Caco-2 (cell line): ENCODE measurements at regions not wholly inside any gene's neighbourhood (a gene's known extent, or its start where the extent isn't known, plus 50 kb on each side); places are given as distances from the start of the nearest gene placed in this dataset.

Experiments
- BruUV-seq: library from RNA; stranded (reverse); fragments of 400-500 nt; replicated peaks from 2 replicates; lab custom pipeline; 2021; lab: Mats Ljungman, UMichigan
- CTCF ChIA-PET: fragments of 300-600 bp; sonication (Branson Sonifier 250); formaldehyde crosslinking; loops from one replicate; lab custom pipeline; 2022; ENCODE audit warnings: antibody characterized with exemption; lab: Charles Lee
- POLR2A ChIA-PET: fragments of 300-600 bp; sonication (Branson Sonifier 250); formaldehyde crosslinking; loops from one replicate; lab custom pipeline; 2022; ENCODE audit warnings: antibody characterized with exemption; lab: Charles Lee
- DNase-seq, 2 experiments: peaks; one replicate each; pipeline versions ENCODE4 v3.0.0 to v3.0.0-alpha.2; 2020 to 2022
- H3K27me3 ChIP-seq: replicated peaks from 2 replicates; pipeline ENCODE4 v1.6.0; 2011; ENCODE audit warnings: low read length; ENCODE audit not compliant: control insufficient read depth, insufficient read depth
- H3K36me3 ChIP-seq: 2 replicates; pipeline ENCODE4 v1.5.1; 2011; ENCODE audit warnings: low read length; ENCODE audit not compliant: control insufficient read depth, insufficient read depth
- H3K4me1 ChIP-seq: fragments of 250-450 bp; sonication (Bioruptor Pico); 2 replicates; pipeline ENCODE4 v1.5.1; 2020; ENCODE audit warnings: mild to moderate bottlenecking
- H3K4me3 ChIP-seq: 2 replicates; pipeline ENCODE4 v1.5.1; 2011; ENCODE audit warnings: low read depth, mild to moderate bottlenecking, control low read depth, low read length
- H3K9me3 ChIP-seq: fragments of 250-450 bp; sonication (Bioruptor Pico); 2 replicates; pipeline ENCODE4 v1.5.1; 2020; ENCODE audit warnings: mild to moderate bottlenecking, moderate library complexity
- H3K27ac Mint-ChIP-seq: one replicate; pipeline ENCODE4 v1.8.0; 2022; ENCODE audit warnings: mixed read lengths; ENCODE audit not compliant: unreplicated experiment
- H3K27me3 Mint-ChIP-seq: one replicate; pipeline ENCODE4 v1.8.0; 2022; ENCODE audit warnings: mixed read lengths; ENCODE audit not compliant: insufficient read depth, unreplicated experiment
- H3K36me3 Mint-ChIP-seq: one replicate; pipeline ENCODE4 v1.8.0; 2022; ENCODE audit warnings: mild to moderate bottlenecking, mixed read lengths; ENCODE audit not compliant: insufficient read depth, unreplicated experiment
- H3K4me1 Mint-ChIP-seq: one replicate; pipeline ENCODE4 v1.8.0; 2022; ENCODE audit warnings: low read depth, mixed read lengths; ENCODE audit not compliant: unreplicated experiment
- H3K4me3 Mint-ChIP-seq: one replicate; pipeline ENCODE4 v1.8.0; 2022; ENCODE audit warnings: mild to moderate bottlenecking, moderate library complexity, mixed read lengths; ENCODE audit not compliant: unreplicated experiment
- H3K9me3 Mint-ChIP-seq: one replicate; pipeline ENCODE4 v1.8.0; 2022; ENCODE audit warnings: mixed read lengths; ENCODE audit not compliant: unreplicated experiment
- intact Hi-C: fragments of 100-400 bp; cut with micrococcal nuclease; formaldehyde crosslinking; loops from one replicate; pipeline ENCODE4 v1.10.0; 2022; ENCODE audit not compliant: unreplicated experiment
- TF ChIP-seq, protein P1 (sequence below), 2 experiments: fragments of 200-600 bp in 1 of 2; IDR thresholded peaks; 1 replicate in 1 of 2; 2 replicates in 1 of 2; pipeline versions ENCODE4 v1.5.1 to v1.8.0; 2011 to 2022; ENCODE audit warnings: antibody characterized with exemption in 1 of 2, control low read depth in 1 of 2, inconsistent platforms in 1 of 2, low read depth in 1 of 2, low read length in 1 of 2, mild to moderate bottlenecking in 1 of 2, moderate library complexity in 1 of 2; ENCODE audit not compliant: insufficient read depth in 1 of 2, severe bottlenecking in 1 of 2, unreplicated experiment in 1 of 2

DNA sequence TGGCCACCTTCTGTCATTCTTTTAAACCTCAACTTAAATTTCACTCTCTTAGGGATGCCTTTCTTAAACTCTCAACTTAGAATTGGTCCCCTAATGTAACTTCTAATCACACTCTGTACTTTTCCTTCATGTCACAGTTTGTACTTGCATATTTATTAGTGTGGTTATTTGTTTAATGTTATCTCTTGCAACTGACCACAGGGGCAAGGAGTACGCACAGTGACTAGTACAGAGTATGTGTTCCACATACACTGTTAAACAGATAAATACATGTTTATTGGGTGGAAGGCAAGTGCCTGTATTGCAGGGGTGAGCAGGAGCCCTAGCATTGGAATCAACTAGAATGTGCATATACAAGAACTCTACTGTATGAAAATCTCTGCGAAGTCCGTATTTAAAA, 554.0 kb downstream of the INSC start:
- H3K4me3 ChIP-seq, result no peak overlapping the region
- ChIA-PET CTCF (no interaction called here), POLR2A (no interaction called here)
- peaks cover 18% of the 10 kb centered on the region for H3K4me1 ChIP-seq
- no peaks in the 10 kb centered on the region for H3K27me3 ChIP-seq
- Mint-ChIP-seq H3K9me3 (peaks cover 20% of the 10 kb centered on the region), H3K4me1 (peaks cover 25% of the 10 kb centered on the region), H3K27ac (no peak overlapping the region), H3K27me3 (no peaks in the 10 kb centered on the region), H3K4me3 (no peak overlapping the region), H3K36me3 (peaks cover 10% of the 10 kb centered on the region)
- BruUV-seq, result no TSS peak
- TF ChIP-seq, protein P1, sequence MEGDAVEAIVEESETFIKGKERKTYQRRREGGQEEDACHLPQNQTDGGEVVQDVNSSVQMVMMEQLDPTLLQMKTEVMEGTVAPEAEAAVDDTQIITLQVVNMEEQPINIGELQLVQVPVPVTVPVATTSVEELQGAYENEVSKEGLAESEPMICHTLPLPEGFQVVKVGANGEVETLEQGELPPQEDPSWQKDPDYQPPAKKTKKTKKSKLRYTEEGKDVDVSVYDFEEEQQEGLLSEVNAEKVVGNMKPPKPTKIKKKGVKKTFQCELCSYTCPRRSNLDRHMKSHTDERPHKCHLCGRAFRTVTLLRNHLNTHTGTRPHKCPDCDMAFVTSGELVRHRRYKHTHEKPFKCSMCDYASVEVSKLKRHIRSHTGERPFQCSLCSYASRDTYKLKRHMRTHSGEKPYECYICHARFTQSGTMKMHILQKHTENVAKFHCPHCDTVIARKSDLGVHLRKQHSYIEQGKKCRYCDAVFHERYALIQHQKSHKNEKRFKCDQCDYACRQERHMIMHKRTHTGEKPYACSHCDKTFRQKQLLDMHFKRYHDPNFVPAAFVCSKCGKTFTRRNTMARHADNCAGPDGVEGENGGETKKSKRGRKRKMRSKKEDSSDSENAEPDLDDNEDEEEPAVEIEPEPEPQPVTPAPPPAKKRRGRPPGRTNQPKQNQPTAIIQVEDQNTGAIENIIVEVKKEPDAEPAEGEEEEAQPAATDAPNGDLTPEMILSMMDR (IDR thresholded peaks at IDR 0.05; ENCODE audit: insufficient read depth in 1 of 2, low read depth in 1 of 2, low read length in 1 of 2, severe bottlenecking in 1 of 2, unreplicated experiment in 1 of 2), result no peak
- DNase-seq, result no peak
- H3K9me3 ChIP-seq, result 0 out of 2 replicates have a peak, but pooled peaks cover 3% of the 10 kb centered on the region
- no peaks in the 10 kb centered on the region for H3K36me3 ChIP-seq
- intact Hi-C loops, result no loop called here

DNA sequence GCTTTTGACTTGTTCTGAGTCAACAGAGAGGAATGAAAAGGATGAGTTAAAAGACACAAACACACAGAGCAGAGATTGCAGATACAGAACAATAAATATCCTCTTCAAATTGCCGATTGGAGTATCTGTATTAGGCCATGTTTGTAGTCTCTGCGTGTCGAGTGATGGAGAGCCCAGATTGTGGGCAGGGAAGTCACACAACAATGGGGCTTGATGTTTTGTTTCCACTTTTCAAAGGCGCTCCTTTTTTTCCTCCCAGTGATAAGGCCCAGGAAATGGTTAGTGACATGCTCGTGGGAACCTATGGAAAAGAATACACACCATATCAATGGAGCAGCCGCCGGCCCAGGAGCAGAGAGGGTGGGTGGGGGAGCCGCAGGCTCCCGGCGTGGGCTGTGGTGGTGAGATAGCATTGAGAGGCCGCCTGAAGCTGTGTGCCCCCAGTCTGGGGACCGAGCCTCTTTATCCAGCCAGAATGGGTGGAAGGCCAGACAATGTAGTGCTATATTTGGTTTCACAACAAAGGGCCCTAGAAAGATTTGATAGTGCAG, 555.9 kb downstream of the INSC start:
- H3K4me3 Mint-ChIP-seq, result no peak overlapping the region
- Histone ChIP-seq H3K4me1 (peaks cover 7% of the 10 kb centered on the region), H3K36me3 (no peaks in the 10 kb centered on the region), H3K4me3 (no peak overlapping the region), H3K27me3 (no peaks in the 10 kb centered on the region), H3K9me3 (0 out of 2 replicates have a peak, but pooled peaks cover 3% of the 10 kb centered on the region)
- H3K4me1 Mint-ChIP-seq, result peaks cover 11% of the 10 kb centered on the region
- no peak overlapping the region for H3K27ac Mint-ChIP-seq
- peaks cover 10% of the 10 kb centered on the region for H3K36me3 Mint-ChIP-seq
- intact Hi-C loops, result no loop called here
- DNase-seq, result no peak
- POLR2A ChIA-PET, result no interaction called here
- H3K9me3 Mint-ChIP-seq, result peaks cover 11% of the 10 kb centered on the region
- no peaks in the 10 kb centered on the region for H3K27me3 Mint-ChIP-seq
- CTCF ChIA-PET, result no interaction called here
- BruUV-seq, result no TSS peak
- TF ChIP-seq, protein P1 (IDR thresholded peaks at IDR 0.05; ENCODE audit: insufficient read depth in 1 of 2, low read depth in 1 of 2, low read length in 1 of 2, severe bottlenecking in 1 of 2, unreplicated experiment in 1 of 2), result no peak

DNA sequence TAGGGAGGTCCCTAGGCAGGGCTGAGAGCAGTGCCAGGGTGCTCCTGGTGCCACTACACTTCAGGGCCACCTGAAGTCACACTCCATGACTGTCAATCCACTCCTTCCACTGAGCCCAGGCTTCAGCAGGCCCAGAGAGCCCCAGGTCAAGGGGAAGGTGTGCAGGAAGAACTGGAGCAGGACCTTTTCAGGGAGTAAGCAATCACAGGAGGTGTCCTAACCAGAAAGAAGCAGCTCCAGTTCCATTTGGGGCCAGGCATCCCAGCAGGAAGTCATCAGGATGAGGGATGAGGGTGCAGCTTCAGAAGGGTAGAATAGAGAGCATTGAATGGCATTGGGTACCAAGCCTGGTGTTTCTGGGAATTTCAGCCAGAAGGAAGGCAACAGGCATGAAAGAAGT, 556.5 kb downstream of the INSC start:
- H3K4me1 ChIP-seq, result peaks cover under 1% of the 10 kb centered on the region; the same call in 1 of the 2 replicates

More for the DNA sequence above, 556.5 kb downstream of the INSC start:
- no peak overlapping the region for H3K4me3 ChIP-seq
- no peak for DNase-seq
- H3K27me3 ChIP-seq, result no peaks in the 10 kb centered on the region
- BruUV-seq, result no TSS peak
- H3K9me3 ChIP-seq, result no peaks in the 10 kb centered on the region
- Mint-ChIP-seq H3K4me1 (peaks cover 7% of the 10 kb centered on the region), H3K27me3 (no peaks in the 10 kb centered on the region), H3K9me3 (peaks cover 17% of the 10 kb centered on the region), H3K27ac (no peak overlapping the region), H3K36me3 (peaks cover 5% of the 10 kb centered on the region), H3K4me3 (no peak overlapping the region)
- ChIA-PET CTCF (no interaction called here), POLR2A (no interaction called here)
- TF ChIP-seq, protein P1 (IDR thresholded peaks at IDR 0.05; ENCODE audit: insufficient read depth in 1 of 2, low read depth in 1 of 2, low read length in 1 of 2, severe bottlenecking in 1 of 2, unreplicated experiment in 1 of 2), result no peak
- no peaks in the 10 kb centered on the region for H3K36me3 ChIP-seq
- intact Hi-C loops, result no loop called here
